Cardiac fibroblast (primary cell): ENCODE measurements at regions not wholly inside any gene's neighbourhood (a gene's known extent, or its start where the extent isn't known, plus 50 kb on each side); places are given as distances from the start of the nearest gene placed in this dataset.

Experiments
- DNase-seq, 2 donors: peaks; one replicate each; pipeline versions ENCODE4 v3.0.0 to v3.0.0-alpha.2; 2010; ENCODE audit warnings: low read depth in 2 of 2
- H3K4me3 ChIP-seq, 2 donors: replicated peaks in 1 of 2; 1 replicate in 1 of 2; 2 replicates in 1 of 2; pipeline ENCODE4 v1.5.1; 2011; ENCODE audit warnings: low read depth in 2 of 2, low read length in 2 of 2, mild to moderate bottlenecking in 2 of 2, moderate library complexity in 1 of 2
- CTCF ChIP-seq: IDR thresholded peaks from one replicate; pipeline ENCODE4 v1.5.1; 2011; ENCODE audit warnings: low read depth, mild to moderate bottlenecking, low read length, inconsistent platforms

DNA sequence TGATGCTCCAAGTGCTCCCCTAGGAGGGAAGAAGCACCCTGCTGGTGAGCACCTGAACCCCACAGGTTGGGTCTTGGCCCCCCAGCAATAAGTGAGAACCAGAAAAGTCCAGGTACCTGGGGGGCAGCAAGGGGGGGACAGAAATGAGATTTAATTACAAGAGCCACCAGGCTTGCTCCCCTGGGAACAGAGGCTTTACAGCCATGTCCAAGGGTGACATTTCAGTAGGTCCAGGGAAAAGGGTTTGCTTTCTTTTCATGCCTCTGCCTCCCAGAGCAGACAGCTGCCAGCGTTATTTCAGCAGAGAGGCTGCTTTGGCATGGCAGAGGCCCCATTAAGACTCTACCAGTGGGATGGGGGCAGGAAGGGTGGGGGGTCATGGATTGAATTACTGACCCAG, 437.7 kb downstream of the BUD13 start:
- H3K4me3 ChIP-seq, result no peak overlapping the region
- DNase-seq, result no peak
- TF ChIP-seq CTCF, result no peak

DNA sequence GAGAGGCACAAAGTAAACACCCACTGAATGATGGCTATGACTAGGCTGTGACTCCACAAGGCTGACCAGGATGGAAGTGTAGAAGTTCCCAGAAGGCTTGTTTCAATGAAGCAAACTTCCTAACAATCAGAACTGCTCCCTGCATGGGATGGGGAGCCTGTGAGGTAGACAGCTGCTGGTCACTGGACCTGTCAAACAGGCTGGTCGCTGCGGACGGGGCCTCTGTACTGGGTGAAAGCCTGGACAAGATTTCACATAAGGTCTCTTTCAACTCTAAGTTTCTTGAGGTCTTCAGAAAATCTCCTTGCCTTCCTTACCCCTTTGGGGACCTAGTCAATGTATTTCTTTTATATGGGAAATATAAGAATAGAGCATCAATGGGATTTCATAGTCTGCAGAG, 438.2 kb downstream of the BUD13 start:
- no peak overlapping the region for H3K4me3 ChIP-seq
- DNase-seq, result no peak
- TF ChIP-seq CTCF, result no peak

GRCh38 chr11:116333001-116333535, 439.7 kb downstream of the BUD13 start:
- DNase-seq, result no peak

DNA sequence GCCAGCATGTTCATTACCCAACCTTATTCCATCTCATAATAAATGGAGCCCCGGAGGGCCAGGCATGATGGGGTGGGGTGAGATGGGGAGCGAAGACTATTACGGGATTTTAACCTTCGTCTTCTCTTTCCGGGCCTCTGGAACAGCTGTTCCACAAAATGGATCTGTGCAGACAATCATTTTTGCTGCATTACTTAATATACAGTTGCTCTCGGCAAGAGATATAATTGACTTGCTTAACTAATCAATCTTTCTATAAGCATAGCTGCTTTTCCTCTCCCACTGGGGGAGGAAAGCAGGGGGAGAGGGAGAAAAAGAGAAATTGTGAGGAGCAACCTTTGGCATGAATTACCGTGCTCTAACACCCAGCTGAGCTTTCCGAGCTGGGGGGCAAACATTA, 440.4 kb downstream of the BUD13 start:
- H3K4me3 ChIP-seq, result no peak overlapping the region
- DNase-seq, result no peak

More at GRCh38 chr11:116333001-116333535, 439.7 kb downstream of the BUD13 start:
- TF ChIP-seq CTCF, result no peak
- H3K4me3 ChIP-seq, result no peak overlapping the region

GRCh38 chr11:116331381-116331780, 441.4 kb downstream of the BUD13 start:
- no peak for DNase-seq
- TF ChIP-seq CTCF, result no peak
- no peak overlapping the region for H3K4me3 ChIP-seq

More for the DNA sequence above, 440.4 kb downstream of the BUD13 start:
- TF ChIP-seq CTCF, result no peak

GRCh38 chr11:116330439-116331185, 442.2 kb downstream of the BUD13 start:
- no peak overlapping the region for H3K4me3 ChIP-seq
- no peak for TF ChIP-seq CTCF
- DNase-seq, result no peak
